Thyroid gland (tissue), 4 donors: ENCODE measurements at regions not wholly inside any gene's neighbourhood (a gene's known extent, or its start where the extent isn't known, plus 50 kb on each side); places are given as distances from the start of the nearest gene placed in this dataset.

Experiments used
- DNase-seq, 2 donors: peaks; one replicate each; pipeline ENCODE4 v3.0.0-alpha.2; 2019
- H3K27ac ChIP-seq, 3 donors: fragments of 200-600 bp; sonication (generic); 1 replicate in 2 of 3; 2 replicates in 1 of 3; pipeline ENCODE4 v1.5.1; 2016 to 2019; ENCODE audit warnings: mild to moderate bottlenecking in 1 of 3, moderate library complexity in 1 of 3
- H3K27me3 ChIP-seq: fragments of 200-600 bp; sonication (generic); one replicate; pipeline ENCODE4 v1.5.1; 2019
- H3K36me3 ChIP-seq, 2 donors: fragments of 200-600 bp; sonication (generic); one replicate each; pipeline ENCODE4 v1.5.1; 2016 to 2019
- H3K4me1 ChIP-seq, 2 donors: fragments of 200-600 bp; sonication (generic); one replicate each; pipeline ENCODE4 v1.5.1; 2017 to 2019
- H3K4me3 ChIP-seq, 3 donors: fragments of 200-600 bp; sonication (generic); replicated peaks in 1 of 3; 1 replicate in 2 of 3; 2 replicates in 1 of 3; pipeline ENCODE4 v1.5.1; 2016; ENCODE audit warnings: mild to moderate bottlenecking in 1 of 3
- H3K9me3 ChIP-seq: fragments of 200-600 bp; sonication (generic); one replicate; pipeline ENCODE4 v1.5.1; 2017
- CTCF ChIP-seq, 6 experiments: fragments of 200-600 bp in 3 of 6; fragments of 450-650 bp in 3 of 6; sonication (generic) in 3 of 6; IDR thresholded peaks; one replicate each; pipeline ENCODE4 v1.5.1; 2016 to 2019; ENCODE audit warnings: antibody characterized with exemption in 6 of 6, mild to moderate bottlenecking in 2 of 6, inconsistent platforms in 1 of 6, moderate library complexity in 1 of 6
- POLR2A ChIP-seq, 2 donors: fragments of 450-650 bp; IDR thresholded peaks; one replicate each; pipeline ENCODE4 v1.6.1; 2017; ENCODE audit warnings: antibody characterized with exemption in 2 of 2, mild to moderate bottlenecking in 2 of 2, moderate library complexity in 1 of 2
- WGBS, 2 donors: methylation state at CpG; one replicate each; pipeline ENCODE4 v1.1.5; 2017; 5-methylcytosine and 5-hydroxymethylcytosine counted together
- intact Hi-C: fragments of 100-400 bp; cut with DNase I; formaldehyde crosslinking; loops from one replicate; pipeline ENCODE4 v1.15.1; 2023

DNA sequence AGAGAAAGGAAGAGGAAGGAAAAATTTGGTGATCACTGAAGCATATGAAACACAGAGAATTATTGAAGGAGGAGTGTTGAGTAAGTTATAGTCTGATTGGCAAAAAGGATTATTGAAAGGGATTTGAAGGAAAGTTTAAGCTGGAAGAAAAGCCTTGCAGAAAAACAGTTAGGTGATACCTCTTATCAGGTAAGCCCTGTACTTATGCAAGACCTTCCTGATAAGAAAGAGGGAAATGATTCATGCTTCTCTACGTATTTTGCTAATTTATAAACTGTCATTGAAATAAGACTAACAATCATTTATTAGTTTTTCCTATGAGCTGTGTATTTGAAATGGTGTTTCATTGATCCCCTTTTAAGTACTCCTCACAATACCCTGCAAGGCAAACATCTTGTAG, 793.9 kb upstream of the NRXN1 start:
- WGBS, 2 donors = 58 to 62% methylated on average over 1 of the region's 1 CpG
- no peak overlapping the region for H3K27ac ChIP-seq
- DNase-seq = no peak
- TF ChIP-seq CTCF (IDR thresholded peaks at IDR 0.05) (no peak), POLR2A (IDR thresholded peaks at IDR 0.05) (no peak)
- intact Hi-C loops = no loop called here
- H3K27me3 ChIP-seq = no peaks in the 10 kb centered on the region
- H3K9me3 ChIP-seq = no peaks in the 10 kb centered on the region
- H3K36me3 ChIP-seq = no peaks in the 10 kb centered on the region
- no peaks in the 10 kb centered on the region for H3K4me1 ChIP-seq
- H3K4me3 ChIP-seq = no peak overlapping the region

- TF ChIP-seq CTCF (IDR thresholded peaks at IDR 0.05) = no peak
- no peak for TF ChIP-seq POLR2A (IDR thresholded peaks at IDR 0.05)
- intact Hi-C loops = no loop called here
- H3K27me3 ChIP-seq = no peaks in the 10 kb centered on the region
- H3K4me3 ChIP-seq = no peak overlapping the region
- no peak for DNase-seq
- no peaks in the 10 kb centered on the region for H3K4me1 ChIP-seq
- H3K27ac ChIP-seq = no peak overlapping the region
- no peaks in the 10 kb centered on the region for H3K36me3 ChIP-seq
- H3K9me3 ChIP-seq = no peaks in the 10 kb centered on the region
Observed at GRCh38 chr2:51813247-51813646, 781.3 kb upstream of the NRXN1 start.

- 69 to 80% methylated on average over 9 of the region's 9 CpGs for WGBS, 2 donors
- no peak for DNase-seq
- no peak overlapping the region for H3K4me3 ChIP-seq
- intact Hi-C loops = no loop called here
- no peaks in the 10 kb centered on the region for H3K36me3 ChIP-seq
- TF ChIP-seq CTCF (IDR thresholded peaks at IDR 0.05) (no peak), POLR2A (IDR thresholded peaks at IDR 0.05) (no peak)
- no peaks in the 10 kb centered on the region for H3K27me3 ChIP-seq
- no peak overlapping the region for H3K27ac ChIP-seq
- no peaks in the 10 kb centered on the region for H3K4me1 ChIP-seq
- no peaks in the 10 kb centered on the region for H3K9me3 ChIP-seq
Observed at GRCh38 chr2:51812138-51812866, 780.4 kb upstream of the NRXN1 start.

DNA sequence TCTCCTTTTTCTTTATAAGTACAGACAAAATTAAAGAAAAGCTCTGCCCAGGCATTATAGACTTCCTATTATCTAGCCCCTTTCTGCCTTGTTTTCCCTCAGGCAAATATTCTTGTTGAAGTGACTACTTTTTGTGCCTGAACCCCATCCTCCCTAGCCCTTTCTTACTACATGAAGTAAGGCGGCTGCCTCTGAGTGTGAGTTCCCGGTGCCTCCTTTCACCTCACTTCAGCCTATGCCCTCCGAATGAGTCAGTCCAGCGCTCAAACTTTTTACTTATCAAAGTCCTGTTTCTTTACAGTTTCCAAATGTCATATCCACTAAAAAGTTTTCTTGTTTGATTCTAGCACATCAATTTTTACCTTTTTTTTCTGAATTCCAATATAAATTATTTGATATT, 778.3 kb upstream of the NRXN1 start:
- TF ChIP-seq CTCF (IDR thresholded peaks at IDR 0.05) (no peak), POLR2A (IDR thresholded peaks at IDR 0.05) (no peak)
- Histone ChIP-seq H3K4me1 (no peaks in the 10 kb centered on the region), H3K4me3 (no peak overlapping the region), H3K27me3 (no peaks in the 10 kb centered on the region), H3K27ac (no peak overlapping the region), H3K9me3 (no peaks in the 10 kb centered on the region), H3K36me3 (no peaks in the 10 kb centered on the region)
- no peak for DNase-seq
- intact Hi-C loops = no loop called here
- 89 to 96% methylated on average over 4 of the region's 4 CpGs for whole genome bisulfite sequencing, 2 donors

GRCh38 chr2:51807229-51807628, 775.3 kb upstream of the NRXN1 start:
- no peak overlapping the region for H3K4me3 ChIP-seq
- 85 to 87% methylated on average over 4 of the region's 4 CpGs for WGBS, 2 donors
- no peak for DNase-seq
- TF ChIP-seq POLR2A (IDR thresholded peaks at IDR 0.05) = no peak
- TF ChIP-seq CTCF (IDR thresholded peaks at IDR 0.05) = no peak
- no peaks in the 10 kb centered on the region for H3K4me1 ChIP-seq
- H3K9me3 ChIP-seq = no peaks in the 10 kb centered on the region
- no peaks in the 10 kb centered on the region for H3K27me3 ChIP-seq
- intact Hi-C loops = no loop called here
- H3K36me3 ChIP-seq = no peaks in the 10 kb centered on the region
- no peak overlapping the region for H3K27ac ChIP-seq
